HEK293T (cell line): ENCODE measurements at regions not wholly inside any gene's neighbourhood (a gene's known extent, or its start where the extent isn't known, plus 50 kb on each side); places are given as distances from the start of the nearest gene placed in this dataset.

ENCODE experiments used
- CTCF ChIA-PET: fragments of 350-600 bp; formaldehyde crosslinking; extraction: SDS; loops from one replicate; lab custom pipeline; 2021; ENCODE audit warnings: antibody characterized with exemption, inconsistent platforms; lab: Yijun Ruan, JAX
- POLR2A ChIA-PET: fragments of 350-600 bp; formaldehyde crosslinking; extraction: SDS; loops from one replicate; lab custom pipeline; 2020; ENCODE audit warnings: antibody characterized with exemption, inconsistent platforms; lab: Yijun Ruan, JAX
- DNase-seq: peaks from one replicate; pipeline ENCODE4 v3.0.0; 2012; ENCODE audit warnings: mixed read lengths; ENCODE audit errors: extremely low spot score
- ARNT ChIP-seq: fragments of 450-650 bp; IDR thresholded peaks from 2 replicates; pipeline ENCODE4 v1.6.1; 2017; ENCODE audit warnings: mild to moderate bottlenecking
- BHLHE40 ChIP-seq: fragments of 450-650 bp; IDR thresholded peaks from 2 replicates; pipeline ENCODE4 v1.6.1; 2016; ENCODE audit warnings: mild to moderate bottlenecking, moderate library complexity, borderline replicate concordance
- CTBP1 ChIP-seq: fragments of 450-650 bp; IDR thresholded peaks from 2 replicates; pipeline ENCODE4 v1.6.1; 2016; ENCODE audit warnings: borderline replicate concordance
- ELF4 ChIP-seq: fragments of 450-650 bp; IDR thresholded peaks from 2 replicates; pipeline ENCODE4 v1.6.1; 2017; ENCODE audit warnings: antibody characterized with exemption
- FOXA1 ChIP-seq: fragments of 450-650 bp; IDR thresholded peaks from 2 replicates; pipeline ENCODE4 v1.6.1; 2016; ENCODE audit warnings: mild to moderate bottlenecking
- FOXK2 ChIP-seq: fragments of 450-650 bp; IDR thresholded peaks from 2 replicates; pipeline ENCODE4 v1.6.1; 2016; ENCODE audit warnings: mild to moderate bottlenecking
- FOXM1 ChIP-seq: fragments of 450-650 bp; IDR thresholded peaks from 2 replicates; pipeline ENCODE4 v1.6.1; 2017; ENCODE audit warnings: mild to moderate bottlenecking, borderline replicate concordance
- HDGF ChIP-seq: fragments of 450-650 bp; IDR thresholded peaks from 2 replicates; pipeline ENCODE4 v1.6.1; 2017; ENCODE audit warnings: antibody characterized with exemption, borderline replicate concordance
- L3MBTL2 ChIP-seq: fragments of 450-650 bp; conservative IDR thresholded peaks from 2 replicates; pipeline ENCODE4 v1.6.1; 2016; ENCODE audit warnings: mild to moderate bottlenecking
- LEF1 ChIP-seq: fragments of 450-650 bp; IDR thresholded peaks from 2 replicates; pipeline ENCODE4 v1.6.1; 2017; ENCODE audit warnings: mild to moderate bottlenecking, borderline replicate concordance
- NFRKB ChIP-seq: fragments of 450-650 bp; IDR thresholded peaks from 2 replicates; pipeline ENCODE4 v1.6.1; 2016; ENCODE audit warnings: mild to moderate bottlenecking, moderate library complexity
- PKNOX1 ChIP-seq: fragments of 450-650 bp; IDR thresholded peaks from 2 replicates; pipeline ENCODE4 v1.6.1; 2016
- SP1 ChIP-seq: fragments of 450-650 bp; IDR thresholded peaks from 2 replicates; pipeline ENCODE4 v1.6.1; 2017
- SUZ12 ChIP-seq: fragments of 450-650 bp; IDR thresholded peaks from 2 replicates; pipeline ENCODE4 v1.6.1; 2016; ENCODE audit warnings: mild to moderate bottlenecking
- TARDBP ChIP-seq: fragments of 450-650 bp; IDR thresholded peaks from 2 replicates; pipeline ENCODE4 v1.6.1; 2016
- ZNF384 ChIP-seq: fragments of 450-650 bp; IDR thresholded peaks from 2 replicates; pipeline ENCODE4 v1.6.1; 2016

DNA sequence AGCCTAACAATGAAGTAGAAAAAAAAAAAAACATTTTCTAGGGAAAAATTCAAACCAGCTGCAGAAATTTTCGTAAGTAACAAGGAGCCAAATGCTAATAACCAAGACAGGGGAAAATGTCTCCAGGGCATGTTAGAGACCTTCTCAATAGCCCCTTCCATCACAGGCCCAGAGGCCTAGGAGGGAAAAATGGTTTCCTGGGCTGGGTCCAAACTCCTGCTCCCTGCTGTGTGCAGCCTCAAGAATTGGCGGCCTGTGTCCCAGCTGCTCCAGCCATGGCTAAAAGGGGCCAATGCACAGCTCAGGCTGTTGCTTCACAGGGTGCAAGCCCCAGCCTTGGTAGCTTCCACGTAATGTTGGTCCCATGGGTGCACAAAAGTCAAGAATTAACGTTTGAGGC lies 266.2 kb downstream of the ZEB2 start:
- ChIA-PET CTCF (no interaction called here), POLR2A (no interaction called here)
- no peak for DNase-seq
- TF ChIP-seq L3MBTL2 (no peak), FOXM1 (no peak), NFRKB (no peak), ARNT (no peak), FOXA1 (no peak), CTBP1 (no peak)

- POLR2A ChIA-PET, result no interaction called here
- TF ChIP-seq ARNT (no peak), CTBP1 (no peak), SP1 (no peak)
- DNase-seq, result no peak
- CTCF ChIA-PET, result no interaction called here
These were observed 267.2 kb downstream of the ZEB2 start for GRCh38 chr2:144252694-144253093.

- CTCF ChIA-PET, result no interaction called here
- no peak for DNase-seq
- no peak for TF ChIP-seq ZNF384
- no peak for TF ChIP-seq FOXK2
- no peak for TF ChIP-seq ARNT
- TF ChIP-seq TARDBP, result no peak
- TF ChIP-seq SUZ12, result no peak
- no peak for TF ChIP-seq ELF4
- no peak for TF ChIP-seq CTBP1
- no peak for TF ChIP-seq FOXM1
- TF ChIP-seq FOXA1, result no peak
- POLR2A ChIA-PET, result no interaction called here
These were observed 270.8 kb downstream of the ZEB2 start for GRCh38 chr2:144249035-144249637.

DNA sequence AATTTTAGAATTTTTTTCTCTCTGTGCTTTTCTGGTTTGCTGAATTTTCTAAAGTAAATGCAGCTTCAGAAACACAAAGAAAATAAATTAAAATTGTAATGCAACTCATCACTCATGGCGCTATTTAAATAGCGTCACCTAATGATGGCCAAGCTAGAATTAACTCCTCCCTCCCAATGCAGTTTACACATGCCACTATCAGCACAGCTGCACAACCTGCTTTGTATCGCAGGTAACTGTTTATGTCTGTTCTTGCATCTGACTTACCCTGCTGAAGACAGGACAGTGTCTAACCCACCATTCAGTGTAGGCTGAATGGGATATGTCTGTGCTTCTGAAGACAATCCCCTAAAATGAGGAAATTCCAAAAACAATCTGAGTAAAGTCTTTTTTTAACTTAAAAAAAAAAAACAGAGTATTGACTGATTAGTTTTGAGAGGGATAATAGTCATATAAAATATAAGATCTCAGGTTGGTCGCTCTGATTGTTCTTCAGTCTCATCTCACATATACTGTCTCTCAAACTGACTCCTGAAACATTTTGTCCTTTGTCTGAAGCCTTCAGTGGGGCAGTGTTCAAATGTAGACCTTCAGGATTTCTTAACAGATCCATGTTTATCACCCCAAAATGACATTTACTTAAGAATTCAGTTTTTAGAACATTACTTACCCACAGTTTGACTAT lies 271.4 kb downstream of the ZEB2 start:
- TF ChIP-seq FOXA1, result no peak
- no peak for TF ChIP-seq BHLHE40
- TF ChIP-seq NFRKB, result no peak
- TF ChIP-seq SP1, result no peak
- TF ChIP-seq CTBP1, result no peak
- TF ChIP-seq HDGF, result no peak
- no peak for TF ChIP-seq ELF4
- no peak for TF ChIP-seq FOXK2
- no peak for TF ChIP-seq LEF1
- TF ChIP-seq PKNOX1, result no peak
- TF ChIP-seq L3MBTL2, result no peak
- no peak for TF ChIP-seq FOXM1
- TF ChIP-seq ZNF384, result no peak
- no peak for TF ChIP-seq TARDBP

DNA sequence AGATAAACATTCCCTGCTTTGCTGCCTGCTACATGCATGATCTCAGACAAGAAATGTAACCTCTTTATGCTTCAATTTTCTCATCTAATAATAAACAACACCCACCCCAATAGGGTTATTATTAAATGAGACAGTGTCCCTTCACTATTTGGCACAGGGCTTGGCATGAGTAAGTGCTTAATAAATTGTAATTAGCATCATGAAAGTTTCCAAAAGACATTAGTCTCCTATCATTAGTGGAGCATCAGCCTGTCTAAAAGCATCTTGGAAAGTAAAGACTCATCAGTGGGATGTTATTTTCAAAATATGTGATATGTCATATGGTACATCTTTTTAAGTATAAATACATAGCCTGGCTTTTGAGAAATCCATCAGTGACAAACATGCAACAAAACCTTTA lies 275.0 kb downstream of the ZEB2 start:
- ChIA-PET CTCF (no interaction called here), POLR2A (no interaction called here)
- DNase-seq, result no peak
- no peak for TF ChIP-seq ARNT
- TF ChIP-seq HDGF, result no peak
- TF ChIP-seq NFRKB, result no peak
- no peak for TF ChIP-seq ZNF384
- no peak for TF ChIP-seq LEF1
- TF ChIP-seq SP1, result no peak
- no peak for TF ChIP-seq TARDBP
- TF ChIP-seq L3MBTL2, result no peak
- no peak for TF ChIP-seq CTBP1
- TF ChIP-seq PKNOX1, result no peak
- no peak for TF ChIP-seq FOXM1
- TF ChIP-seq FOXA1, result no peak
- no peak for TF ChIP-seq ELF4
- no peak for TF ChIP-seq FOXK2
- TF ChIP-seq SUZ12, result no peak
- no peak for TF ChIP-seq BHLHE40

More for the DNA sequence above, 271.4 kb downstream of the ZEB2 start:
- no peak for DNase-seq
- POLR2A ChIA-PET, result no interaction called here
- CTCF ChIA-PET, result no interaction called here

DNA sequence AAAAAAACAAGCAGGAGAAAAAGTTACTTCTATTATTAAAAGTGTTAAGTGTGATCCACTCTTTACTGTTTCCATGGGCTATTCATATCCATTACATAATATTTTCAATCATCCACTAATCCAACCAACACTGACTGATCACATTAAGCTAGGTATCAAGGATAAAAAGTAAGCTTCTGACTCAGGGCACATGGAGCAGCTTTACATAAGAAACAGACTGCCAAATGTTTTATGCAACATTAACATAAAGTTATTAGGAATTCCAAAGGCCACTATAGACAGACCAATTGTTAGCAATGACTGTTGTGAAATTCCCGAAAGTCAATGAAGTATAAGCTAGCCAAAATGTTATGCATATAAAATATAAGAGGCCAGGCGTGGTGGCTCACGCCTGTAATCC lies 277.6 kb downstream of the ZEB2 start:
- CTCF ChIA-PET, result no interaction called here
- TF ChIP-seq CTBP1 (no peak), ZNF384 (no peak), L3MBTL2 (no peak), BHLHE40 (no peak), ELF4 (no peak), PKNOX1 (no peak), FOXM1 (no peak), FOXA1 (no peak), SP1 (no peak), ARNT (no peak), TARDBP (no peak)
- POLR2A ChIA-PET, result no interaction called here
- no peak for DNase-seq
